HG03135 (cell line): ENCODE measurements at regions not wholly inside any gene's neighbourhood (a gene's known extent, or its start where the extent isn't known, plus 50 kb on each side); places are given as distances from the start of the nearest gene placed in this dataset.
"Not testable (repeated sequence)": the region's sequence is repeated elsewhere in the genome, so short reads cannot be mapped to it uniquely, and the experiment has no call there.

ENCODE experiments used
- ATAC-seq: cut with Tn5 transposase; IDR thresholded peaks from one replicate; pipeline ENCODE4 v1.9.1; 2021; ENCODE audit warnings: mild to moderate bottlenecking, moderate library complexity; ENCODE audit not compliant: unreplicated experiment

DNA sequence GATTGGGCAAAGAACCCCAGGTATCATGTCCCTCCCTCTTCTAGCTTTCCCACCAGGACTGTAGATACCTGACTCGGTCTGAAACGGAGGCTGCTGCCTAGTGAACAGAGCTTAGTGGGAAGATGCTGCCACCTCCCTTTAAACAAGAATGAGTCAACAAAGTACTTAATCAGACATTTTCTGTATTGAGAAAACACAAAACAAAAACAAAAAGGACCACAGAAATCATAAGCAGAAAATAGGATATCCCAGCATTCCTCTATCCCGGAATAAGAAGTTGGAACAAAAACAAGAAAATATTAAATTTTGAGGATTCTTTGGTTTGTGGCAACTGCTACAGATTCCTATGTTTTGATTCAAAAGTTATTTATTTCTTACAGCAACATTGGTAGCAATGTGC, 51.7 kb upstream of the COL8A1 start:
- no peak for ATAC-seq

DNA sequence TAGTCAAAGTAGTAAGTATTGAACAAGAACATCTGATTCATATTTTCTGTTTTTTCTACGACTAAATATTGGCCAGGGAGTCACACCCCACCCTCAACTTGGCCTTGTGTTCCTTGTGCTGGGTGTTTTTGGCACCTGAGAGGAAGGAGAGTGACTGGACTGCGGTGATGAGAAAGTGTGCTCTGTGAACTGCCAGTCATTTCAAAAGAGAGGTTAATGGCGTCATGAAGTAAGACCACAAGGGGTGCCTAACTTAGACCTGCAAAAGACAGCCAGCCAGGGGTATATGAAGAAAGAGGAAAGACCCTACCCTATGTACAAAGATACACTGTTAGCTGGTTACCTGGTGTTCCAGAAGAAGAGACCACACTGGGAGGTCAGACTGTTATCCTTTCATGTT, 58.4 kb upstream of the COL8A1 start:
- ATAC-seq, result no peak

DNA sequence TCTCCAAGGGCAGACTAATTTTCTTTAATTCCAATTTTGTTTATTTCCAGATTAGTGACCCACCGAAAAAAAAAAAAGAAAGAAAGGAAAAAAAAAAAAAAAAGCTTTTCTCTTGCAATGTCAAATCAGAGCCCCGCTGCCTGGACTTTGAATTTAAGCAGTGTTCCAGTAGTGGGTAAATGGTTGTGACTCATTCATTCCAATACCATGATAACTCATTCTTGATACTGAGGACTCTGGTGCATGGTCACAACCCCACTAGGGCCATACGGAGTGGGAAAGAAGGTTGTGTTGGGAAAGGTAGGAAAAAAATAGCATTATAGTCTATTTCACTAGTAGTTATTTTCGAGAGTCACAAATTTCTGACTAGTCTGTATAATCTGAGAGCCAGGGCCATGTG, 59.1 kb upstream of the COL8A1 start:
- ATAC-seq, result no peak

DNA sequence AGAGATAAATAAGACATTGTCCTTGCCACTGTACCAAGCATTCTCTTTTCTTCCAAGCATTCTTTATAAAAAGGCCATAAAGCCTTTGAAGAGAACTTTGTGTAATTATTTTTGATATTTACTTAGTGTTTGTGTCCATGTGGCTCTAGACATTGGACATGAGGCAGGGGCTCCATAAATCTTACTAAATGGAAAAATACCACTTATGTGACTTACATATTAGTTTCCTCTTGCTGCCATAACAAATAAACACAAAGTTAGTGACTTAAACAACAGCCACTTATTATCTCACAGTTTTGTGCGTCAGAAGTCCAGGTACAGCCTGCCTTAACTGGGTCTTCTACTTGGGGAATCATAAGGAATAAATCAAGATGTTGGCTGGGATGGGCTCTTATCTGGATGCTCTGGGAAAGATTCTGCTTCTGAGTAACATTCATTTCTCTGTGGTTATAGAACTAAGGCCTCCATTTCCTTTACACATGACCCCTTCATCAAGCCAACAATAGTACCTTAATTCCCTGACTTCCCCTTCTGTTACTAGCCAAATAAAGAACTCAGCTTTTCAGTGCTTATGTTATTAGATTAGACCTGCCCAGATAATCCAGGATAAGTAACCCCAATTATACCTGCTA, 59.9 kb upstream of the COL8A1 start:
- ATAC-seq, result no peak

DNA sequence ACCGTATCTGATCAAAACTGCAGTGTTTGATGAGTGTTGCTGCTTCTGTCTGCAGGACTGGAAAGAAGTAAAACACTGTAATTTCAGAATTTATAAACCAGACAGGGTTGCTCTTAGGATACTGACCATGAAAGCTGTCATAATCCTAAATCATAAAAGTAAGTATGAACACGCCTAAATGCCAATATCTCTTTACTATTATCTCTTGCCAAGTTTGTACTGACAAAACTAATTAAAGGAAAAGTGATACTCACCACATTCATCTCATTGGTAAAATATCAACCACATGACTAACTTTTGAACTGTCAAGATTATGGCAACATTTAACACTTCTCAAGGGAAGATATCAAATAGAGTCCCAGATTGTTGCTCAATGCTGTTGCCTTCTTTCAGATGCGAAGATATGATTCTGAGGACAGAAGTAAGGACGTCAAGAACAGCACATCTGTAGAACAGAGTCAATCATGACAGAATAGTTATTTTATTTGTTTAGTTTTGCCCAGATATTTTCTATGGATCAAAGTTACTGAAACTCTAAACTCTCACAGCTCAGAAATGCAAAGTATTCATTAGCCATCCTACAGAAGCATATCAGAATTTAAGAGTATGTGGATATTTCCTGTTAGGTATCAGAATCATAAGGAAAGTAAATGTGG, 61.4 kb upstream of the COL8A1 start:
- no peak for ATAC-seq

DNA sequence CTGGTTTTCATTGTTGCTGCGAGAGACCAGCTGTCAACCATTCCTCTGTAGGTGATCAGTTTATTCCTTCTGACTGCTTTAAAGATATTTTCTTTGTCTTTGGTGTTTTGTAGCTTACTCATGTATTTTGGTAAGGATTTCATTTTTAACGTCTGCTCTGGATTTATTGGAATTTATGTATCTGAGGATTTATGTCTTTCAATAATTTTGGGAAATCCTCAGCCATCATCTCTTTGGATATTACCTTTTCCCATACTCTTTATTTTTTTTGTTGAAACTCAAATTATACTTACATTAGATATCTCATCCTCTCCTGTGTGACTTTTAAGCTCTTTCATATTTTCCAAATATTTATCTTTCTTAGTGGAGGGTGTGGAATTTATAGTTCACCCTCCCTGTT, 62.7 kb upstream of the COL8A1 start:
- ATAC-seq, result no peak

DNA sequence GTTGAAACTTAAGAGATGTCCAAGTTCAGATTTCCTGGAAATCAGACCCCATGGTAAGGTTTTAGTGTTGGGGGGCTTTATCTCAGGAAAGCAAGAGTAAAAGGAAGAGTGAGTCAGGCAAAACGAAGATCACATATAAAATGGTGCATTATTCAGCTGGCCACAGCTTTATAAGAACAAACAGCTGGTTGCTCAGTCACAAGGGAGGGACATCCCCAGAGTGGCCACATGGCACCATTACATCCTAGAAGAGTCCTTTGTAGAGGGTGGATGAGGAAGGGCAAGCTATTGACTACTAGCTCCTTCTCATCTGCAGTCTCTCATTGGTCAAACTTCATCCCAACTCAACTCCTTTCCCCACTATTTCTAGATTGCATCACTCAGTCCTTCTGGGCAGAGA, 68.3 kb upstream of the COL8A1 start:
- no peak for ATAC-seq

DNA sequence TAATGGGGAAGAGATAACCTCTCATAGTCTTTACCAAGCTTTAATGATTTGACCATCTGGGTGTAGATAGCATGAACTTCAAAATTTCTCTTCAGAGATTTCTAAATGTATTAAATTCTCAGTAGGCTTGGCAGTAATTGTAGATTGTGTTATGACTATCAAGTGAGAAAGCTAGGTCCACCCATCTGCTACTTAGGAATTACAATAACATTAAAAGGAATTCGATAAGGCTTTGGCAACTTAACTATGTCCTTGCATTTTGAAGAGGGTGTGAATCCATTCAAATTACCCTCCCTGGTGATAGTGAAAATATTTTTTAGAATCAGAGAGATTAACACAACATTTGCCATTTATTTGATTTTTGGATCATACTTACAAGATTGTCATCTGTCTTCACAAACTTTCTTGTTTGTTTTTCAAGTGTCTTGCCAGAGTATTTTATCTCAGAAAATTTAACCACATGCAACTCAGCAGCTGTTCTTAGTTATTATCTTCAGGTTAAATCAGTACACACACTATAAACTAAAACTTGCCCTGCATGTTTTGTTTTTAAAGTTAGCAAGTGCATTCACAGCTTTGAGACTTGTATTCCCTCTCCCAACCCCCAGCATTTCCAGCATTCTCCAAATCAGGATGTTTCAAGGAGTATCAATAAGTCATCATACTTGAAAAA, 69.6 kb upstream of the COL8A1 start:
- ATAC-seq, result no peak

DNA sequence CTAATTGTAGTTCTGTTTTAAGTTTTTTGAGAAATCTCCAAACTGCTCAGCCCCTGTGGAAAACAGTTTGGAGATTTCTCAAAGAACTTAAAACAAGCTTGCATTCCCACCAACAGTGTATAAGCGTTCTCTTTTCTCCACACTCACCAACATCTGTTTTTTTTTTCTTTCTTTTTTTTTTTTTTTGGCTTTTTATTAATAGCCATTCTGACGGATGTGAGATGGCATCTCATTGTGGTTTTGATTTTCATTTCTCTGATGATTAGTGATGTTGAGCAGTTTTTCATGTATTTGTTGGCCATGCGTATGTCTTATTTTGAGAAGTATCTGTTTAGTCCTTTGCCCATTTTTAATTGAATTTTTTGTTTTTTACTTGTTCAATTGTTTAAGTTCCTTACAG, 73.1 kb upstream of the COL8A1 start:
- ATAC-seq, result no peak

DNA sequence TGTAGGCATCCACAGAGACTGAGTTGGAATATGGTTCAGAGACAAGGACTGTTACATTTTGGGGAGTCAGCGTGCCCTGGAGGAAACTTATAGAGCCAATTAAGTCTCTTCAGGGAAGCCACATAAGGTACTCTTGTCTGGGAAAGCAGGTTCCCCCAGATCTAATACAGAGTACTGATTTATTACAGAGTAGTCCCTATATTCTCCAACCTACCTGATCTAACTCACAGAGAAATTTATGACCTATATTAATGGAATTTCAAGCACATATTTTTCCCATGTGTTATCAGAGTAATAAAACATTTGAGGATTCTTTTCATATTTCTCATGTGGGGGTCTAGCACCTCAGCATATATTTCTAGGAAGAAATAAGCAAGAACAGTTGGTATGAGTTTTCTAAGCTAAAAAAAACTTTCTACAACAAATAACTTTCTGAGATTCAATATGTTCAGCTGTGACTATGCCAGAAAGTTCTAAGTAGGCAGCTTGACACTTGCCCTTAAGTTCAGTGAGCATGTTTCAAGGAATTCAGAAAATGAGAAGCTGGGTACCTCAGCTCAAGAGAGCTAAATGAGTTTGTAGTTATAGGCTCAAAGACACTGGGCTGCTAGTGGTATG, 75.3 kb upstream of the COL8A1 start:
- ATAC-seq, result no peak

DNA sequence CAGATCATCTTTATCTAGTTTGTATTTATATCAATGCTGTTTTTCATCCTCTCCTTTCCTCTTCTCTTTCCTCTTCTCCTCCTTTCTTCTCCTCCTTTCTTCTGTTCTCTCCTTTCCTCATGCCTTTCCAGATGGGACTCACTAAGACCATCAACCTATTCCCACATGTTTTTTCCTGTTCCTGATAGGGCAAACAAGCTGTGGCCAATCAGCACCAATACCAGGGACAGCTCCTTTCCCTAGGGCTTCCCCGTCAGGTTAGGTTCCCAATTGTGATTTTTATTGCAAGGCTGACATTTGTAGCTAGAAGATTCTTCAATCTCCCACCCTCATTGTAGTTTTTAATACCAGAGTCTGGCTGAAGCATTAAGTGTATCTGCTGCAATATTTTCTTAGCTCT, 76.3 kb upstream of the COL8A1 start:
- ATAC-seq, result no peak

DNA sequence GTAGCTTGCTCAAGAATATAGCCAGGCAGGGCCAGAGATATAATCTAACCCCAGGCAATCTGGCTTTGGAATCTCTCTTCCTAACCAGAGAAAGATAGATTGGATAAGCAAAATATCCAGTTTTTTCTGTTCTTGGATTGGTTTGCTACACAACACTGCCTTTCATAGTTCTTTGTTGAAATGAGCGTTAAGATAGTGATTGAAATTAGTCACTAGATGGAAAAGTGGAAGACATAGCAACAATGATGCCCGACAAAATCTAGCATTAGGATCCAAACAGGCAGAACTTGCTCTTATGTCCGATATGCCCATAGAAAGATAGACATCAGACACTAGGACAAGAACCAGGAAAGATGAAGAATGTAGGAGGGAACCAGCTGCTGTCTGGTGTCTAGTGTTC, 77.3 kb upstream of the COL8A1 start:
- ATAC-seq, result no peak

DNA sequence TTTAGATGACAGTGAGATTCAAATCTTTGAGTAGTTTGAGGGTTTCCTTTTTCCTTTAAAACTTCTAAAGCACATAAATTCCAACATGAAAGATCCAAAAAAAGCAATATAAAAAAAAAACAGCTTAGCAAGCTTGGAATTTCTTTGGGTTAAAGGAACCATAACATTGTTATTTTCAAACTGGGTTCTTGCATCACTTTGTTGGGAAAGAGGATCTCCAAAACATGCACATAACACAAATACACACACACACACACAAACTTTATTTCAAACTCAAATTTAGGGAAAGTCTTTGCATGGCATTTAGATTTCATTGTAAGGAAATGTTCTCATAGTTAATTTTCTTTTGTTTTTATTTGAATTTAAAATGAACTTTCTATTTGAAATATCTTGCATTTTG, 79.2 kb upstream of the COL8A1 start:
- no peak for ATAC-seq

DNA sequence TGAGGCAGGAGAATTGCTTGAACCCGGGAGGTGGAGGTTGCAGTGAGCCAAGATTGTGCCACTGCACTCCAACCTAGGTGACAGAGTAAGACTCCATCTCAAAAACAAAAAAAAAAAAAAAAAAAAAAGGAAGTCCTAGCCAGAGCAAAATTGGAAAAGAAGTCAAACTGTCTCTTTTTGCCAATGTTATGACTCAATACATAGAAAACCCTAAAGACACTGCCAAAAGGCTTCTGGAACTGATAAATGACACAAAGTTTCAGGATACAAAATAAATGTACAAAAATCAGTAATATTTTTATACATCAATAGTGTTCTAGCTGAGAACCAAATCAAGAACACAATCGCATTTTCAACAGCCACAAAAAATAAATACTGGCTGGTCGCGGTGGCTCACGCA, 82.5 kb upstream of the COL8A1 start:
- ATAC-seq, result not testable (repeated sequence)

DNA sequence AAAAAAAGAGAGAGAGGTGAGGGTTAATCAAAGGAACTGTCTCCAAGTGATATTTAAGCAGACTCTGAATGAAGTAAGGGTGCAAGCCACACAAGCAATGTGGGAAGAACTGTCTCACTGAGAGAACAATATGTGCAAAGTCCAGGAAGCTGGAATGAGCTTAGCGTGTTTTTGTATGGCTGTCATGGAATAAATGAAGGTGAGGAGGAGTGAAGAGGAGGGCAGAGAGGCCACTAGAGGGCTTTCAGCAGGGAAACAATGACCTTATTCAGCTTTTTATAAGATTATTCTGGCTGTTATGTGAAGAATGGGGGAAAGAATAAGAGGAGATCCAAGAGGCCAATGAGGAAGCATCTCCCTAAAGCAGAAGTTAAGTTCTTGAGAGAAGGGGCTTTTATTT, 86.9 kb upstream of the COL8A1 start:
- ATAC-seq, result no peak

DNA sequence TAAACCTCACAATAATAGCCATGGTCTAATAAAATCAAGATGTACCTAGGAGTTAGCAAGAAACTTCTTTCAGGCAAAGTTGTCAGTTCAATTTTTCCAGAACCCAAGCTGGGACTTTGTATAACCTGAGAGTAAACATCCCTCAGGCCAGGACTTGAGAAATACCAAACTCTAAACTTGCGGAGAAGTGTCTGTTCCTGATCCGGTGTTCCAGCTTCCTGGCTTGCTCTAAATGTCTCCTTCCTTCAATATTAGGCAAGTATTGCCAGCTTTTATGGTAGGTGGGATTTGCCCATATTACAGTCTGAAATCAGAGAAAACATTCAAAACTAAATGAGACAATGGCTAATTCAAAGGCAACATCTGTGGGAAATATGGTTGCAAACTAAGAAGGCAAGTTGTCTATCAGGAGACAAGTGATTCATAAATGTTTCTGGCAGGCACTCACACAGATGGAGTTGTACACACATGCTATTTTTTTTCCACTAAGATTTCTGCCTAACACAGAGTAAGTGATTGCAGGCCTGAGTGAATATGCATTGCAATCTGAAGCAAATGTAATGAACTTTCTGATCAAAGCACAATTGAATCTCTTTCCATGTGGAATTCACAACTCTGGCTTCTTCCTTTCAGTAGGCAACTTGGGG, 88.3 kb upstream of the COL8A1 start:
- ATAC-seq, result no peak

DNA sequence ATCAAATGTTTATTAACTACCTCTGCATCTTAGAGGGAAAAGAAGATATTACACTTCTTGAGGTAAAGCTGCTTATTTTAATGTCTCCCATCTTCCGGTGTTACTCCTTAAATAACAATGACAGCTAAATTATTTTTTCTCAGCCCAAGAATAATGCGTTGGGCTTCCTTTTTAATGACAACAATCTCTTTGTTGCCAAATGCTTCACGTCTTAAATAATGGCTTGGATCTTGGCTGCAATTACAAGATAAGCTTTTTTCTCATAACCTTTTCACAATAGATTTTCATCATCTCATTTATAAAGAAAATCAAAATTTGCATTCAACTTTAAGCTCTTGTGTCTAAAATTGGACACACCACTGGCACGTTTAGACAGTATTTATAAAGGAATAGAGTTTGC, 89.2 kb upstream of the COL8A1 start:
- ATAC-seq, result no peak

DNA sequence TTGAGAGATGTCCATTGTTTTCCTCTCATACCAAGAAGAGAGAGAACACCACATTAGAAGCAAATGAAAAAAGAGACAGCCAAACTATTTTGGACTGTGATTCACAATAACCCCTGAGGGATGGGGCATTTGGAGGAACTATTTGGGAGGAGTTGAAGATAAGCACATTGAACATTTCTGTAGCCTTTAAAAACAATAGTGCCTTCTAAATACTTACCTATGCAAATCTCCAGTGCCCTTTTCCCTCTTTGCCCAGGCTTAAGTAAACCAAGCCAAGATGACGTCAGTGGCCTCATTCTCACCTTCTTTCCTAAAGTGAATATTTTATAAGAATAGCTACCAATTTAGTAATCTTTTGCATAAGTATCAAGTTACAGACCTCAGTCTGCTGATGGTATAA, 89.7 kb upstream of the COL8A1 start:
- ATAC-seq, result no peak

DNA sequence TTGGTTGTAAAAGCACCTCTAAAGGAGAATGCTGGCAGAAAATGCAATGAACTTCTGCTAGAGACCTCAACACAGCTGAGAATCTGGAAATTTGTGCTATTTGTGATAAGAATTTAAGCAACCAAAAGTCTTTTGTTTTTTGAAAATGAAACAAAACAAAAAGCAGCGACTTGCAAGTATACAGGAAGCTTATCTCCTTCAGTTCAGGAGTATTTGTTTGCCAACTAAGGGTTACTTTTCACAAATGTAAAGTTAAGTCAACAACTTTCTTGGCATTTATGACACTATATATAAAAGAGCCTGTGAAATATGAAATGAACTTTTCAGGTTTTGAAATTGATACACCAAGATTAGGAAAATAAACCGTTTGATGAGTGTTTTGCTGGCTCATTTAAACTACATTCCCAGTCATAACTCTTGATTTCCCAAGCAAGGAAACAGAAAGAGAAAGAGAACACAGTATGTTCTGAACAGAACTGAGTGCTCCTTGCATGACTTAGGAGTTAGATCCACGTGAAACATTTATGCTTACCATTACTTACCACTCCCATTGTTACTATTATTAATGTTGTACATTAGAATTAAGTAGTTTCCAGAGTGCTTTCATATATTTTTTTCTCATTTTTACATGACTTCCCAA, 92.3 kb upstream of the COL8A1 start:
- no peak for ATAC-seq

DNA sequence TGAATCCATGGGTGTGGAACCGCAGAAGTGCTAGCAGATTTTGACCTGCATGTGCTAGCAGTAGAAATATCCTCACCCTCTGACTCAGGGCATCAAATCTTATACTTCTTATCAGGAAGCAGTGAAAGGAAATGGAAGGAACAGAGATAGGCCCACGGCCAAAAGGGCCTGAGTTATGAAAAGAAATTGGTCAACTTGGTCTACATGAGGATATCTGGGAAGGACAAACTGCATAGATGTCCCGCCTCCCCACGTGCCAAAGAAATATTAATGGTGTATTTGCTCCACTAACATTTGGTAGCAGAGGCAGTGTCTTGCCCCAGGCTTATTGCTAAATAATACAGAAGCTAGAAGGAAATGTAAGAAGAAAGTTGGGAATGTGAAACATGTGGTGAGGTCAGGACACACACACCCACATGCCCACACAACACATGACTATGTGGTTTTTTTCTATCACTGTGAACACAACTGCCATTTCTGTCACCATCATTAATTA, 93.6 kb upstream of the COL8A1 start:
- ATAC-seq, result no peak

DNA sequence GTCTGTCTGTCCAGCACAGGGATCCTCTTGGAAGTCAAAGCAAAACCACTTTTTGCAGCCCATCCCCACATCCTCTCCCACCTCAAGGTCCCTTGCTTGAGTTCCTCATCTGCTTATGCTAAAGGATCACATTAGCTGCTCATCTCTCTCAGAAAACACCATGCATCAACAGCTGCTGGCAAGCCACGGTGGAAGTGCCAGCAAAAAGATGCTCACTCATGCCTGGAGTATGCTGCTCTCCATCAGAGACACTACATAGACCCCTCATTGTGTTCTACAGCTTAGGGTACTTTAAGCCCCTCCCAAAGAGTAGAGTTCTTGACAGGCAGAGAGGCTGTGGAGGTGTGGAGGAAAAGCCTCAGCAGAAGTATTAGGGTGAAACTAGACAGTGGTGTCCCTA, 94.6 kb upstream of the COL8A1 start:
- no peak for ATAC-seq
